ENCODE measurements at regions not wholly inside any gene's neighbourhood (a gene's known extent, or its start where the extent isn't known, plus 50 kb on each side); places are given as distances from the start of the nearest gene placed in this dataset.

- DNase-seq: no peak
- H3K4me1 ChIP-seq (ENCODE audit: insufficient read depth): peaks cover 10% of the 10 kb centered on the region
- no peaks in the 10 kb centered on the region for H3K9me3 ChIP-seq (ENCODE audit: low read depth)
- no peak overlapping the region for H2AFZ ChIP-seq
- H3K9ac ChIP-seq: no peak overlapping the region
- in situ Hi-C loops (cut with MboI): no loop called here
- H3K79me2 ChIP-seq (ENCODE audit: insufficient read depth): no peaks in the 10 kb centered on the region
- H3K4me2 ChIP-seq (ENCODE audit: unreplicated experiment): no peak overlapping the region
- no peak overlapping the region for H3K27ac ChIP-seq
- H3K4me3 ChIP-seq: no peak overlapping the region
- no peaks in the 10 kb centered on the region for H3K27me3 ChIP-seq (replicated peaks; ENCODE audit: insufficient read depth)
- WGBS, 2 experiments (ENCODE audit: low coverage in 1 of 2, low lambda C conversion rate in 2 of 2, missing lambda C conversion rate in 2 of 2): 97% methylated on average over 3 of the region's 3 CpGs
- 0 out of 2 replicates have a peak, but pooled peaks cover 5% of the 10 kb centered on the region for H3F3A ChIP-seq (ENCODE audit: insufficient read depth)
- no peaks in the 10 kb centered on the region for H3K9me2 ChIP-seq (ENCODE audit: insufficient read depth)
- TF ChIP-seq EZH2phosphoT487 (IDR thresholded peaks at IDR 0.05; ENCODE audit: insufficient read depth, low read depth) (no peak), EZH2 (IDR thresholded peaks at IDR 0.05; ENCODE audit: insufficient read depth, poor library complexity, severe bottlenecking) (no peak)
- H3K36me3 ChIP-seq (ENCODE audit: low read depth): no peaks in the 10 kb centered on the region
- H4K20me1 ChIP-seq (ENCODE audit: insufficient read depth): no peaks in the 10 kb centered on the region
Observed at GRCh38 chr1:55571767-55572166, 356.6 kb upstream of the USP24 start.

GRCh38 chr1:55569417-55569816 is 354.3 kb upstream of the USP24 start:
- H3K36me3 ChIP-seq (ENCODE audit: low read depth): no peaks in the 10 kb centered on the region
- H2AFZ ChIP-seq: no peak overlapping the region
- H3K27ac ChIP-seq: no peak overlapping the region
- TF ChIP-seq EZH2 (IDR thresholded peaks at IDR 0.05; ENCODE audit: insufficient read depth, poor library complexity, severe bottlenecking) (no peak), EZH2phosphoT487 (IDR thresholded peaks at IDR 0.05; ENCODE audit: insufficient read depth, low read depth) (no peak)
- H3K4me3 ChIP-seq: no peak overlapping the region
- no peak overlapping the region for H3K4me2 ChIP-seq (ENCODE audit: unreplicated experiment)
- in situ Hi-C loops (cut with MboI): no loop called here
- no peaks in the 10 kb centered on the region for H3K79me2 ChIP-seq (ENCODE audit: insufficient read depth)
- 83 to 91% methylated on average over 2 of the region's 2 CpGs for WGBS, 2 experiments (ENCODE audit: low coverage in 1 of 2, low lambda C conversion rate in 2 of 2, missing lambda C conversion rate in 2 of 2)
- no peaks in the 10 kb centered on the region for H3K9me3 ChIP-seq (ENCODE audit: low read depth)
- H3K9me2 ChIP-seq (ENCODE audit: insufficient read depth): no peaks in the 10 kb centered on the region
- 0 out of 2 replicates have a peak, but pooled peaks cover 5% of the 10 kb centered on the region for H3F3A ChIP-seq (ENCODE audit: insufficient read depth)
- peaks cover 10% of the 10 kb centered on the region for H3K4me1 ChIP-seq (ENCODE audit: insufficient read depth)
- no peak for DNase-seq
- no peaks in the 10 kb centered on the region for H3K27me3 ChIP-seq (replicated peaks; ENCODE audit: insufficient read depth)
- no peak overlapping the region for H3K9ac ChIP-seq
- no peaks in the 10 kb centered on the region for H4K20me1 ChIP-seq (ENCODE audit: insufficient read depth)

GRCh38 chr1:55568732-55569131 is 353.6 kb upstream of the USP24 start:
- Histone ChIP-seq H4K20me1 (ENCODE audit: insufficient read depth) (no peaks in the 10 kb centered on the region), H3K27me3 (replicated peaks; ENCODE audit: insufficient read depth) (no peaks in the 10 kb centered on the region)
- TF ChIP-seq EZH2phosphoT487 (IDR thresholded peaks at IDR 0.05; ENCODE audit: insufficient read depth, low read depth) (no peak), EZH2 (IDR thresholded peaks at IDR 0.05; ENCODE audit: insufficient read depth, poor library complexity, severe bottlenecking) (no peak)

GRCh38 chr1:55560266-55560665 is 345.1 kb upstream of the USP24 start:
- H3K36me3 ChIP-seq (ENCODE audit: low read depth): no peaks in the 10 kb centered on the region
- no peaks in the 10 kb centered on the region for H3K27me3 ChIP-seq (replicated peaks; ENCODE audit: insufficient read depth)
- 0 out of 2 replicates have a peak overlapping the region, but pooled peaks have one; percentile 16 for H2AFZ ChIP-seq
- no peak overlapping the region for H3K4me3 ChIP-seq
- no peaks in the 10 kb centered on the region for H3F3A ChIP-seq (ENCODE audit: insufficient read depth)
- TF ChIP-seq EZH2 (IDR thresholded peaks at IDR 0.05; ENCODE audit: insufficient read depth, poor library complexity, severe bottlenecking) (no peak), EZH2phosphoT487 (IDR thresholded peaks at IDR 0.05; ENCODE audit: insufficient read depth, low read depth) (no peak)
- no peak overlapping the region for H3K9ac ChIP-seq
- H4K20me1 ChIP-seq (ENCODE audit: insufficient read depth): no peaks in the 10 kb centered on the region
- 48 to 49% methylated on average over 1 of the region's 1 CpG for WGBS, 2 experiments (ENCODE audit: low coverage in 1 of 2, low lambda C conversion rate in 2 of 2, missing lambda C conversion rate in 2 of 2)
- in situ Hi-C loops (cut with MboI): no loop called here
- no peaks in the 10 kb centered on the region for H3K9me2 ChIP-seq (ENCODE audit: insufficient read depth)
- DNase-seq: no peak
- no peaks in the 10 kb centered on the region for H3K79me2 ChIP-seq (ENCODE audit: insufficient read depth)
- no peak overlapping the region for H3K4me2 ChIP-seq (ENCODE audit: unreplicated experiment)
- H3K9me3 ChIP-seq (ENCODE audit: low read depth): no peaks in the 10 kb centered on the region
- no peak overlapping the region for H3K27ac ChIP-seq
- peaks cover 10% of the 10 kb centered on the region for H3K4me1 ChIP-seq (ENCODE audit: insufficient read depth)

More at GRCh38 chr1:55568732-55569131, 353.6 kb upstream of the USP24 start:
- Histone ChIP-seq H3K79me2 (ENCODE audit: insufficient read depth) (no peaks in the 10 kb centered on the region), H3K9me3 (ENCODE audit: low read depth) (no peaks in the 10 kb centered on the region), H3F3A (ENCODE audit: insufficient read depth) (0 out of 2 replicates have a peak, but pooled peaks cover 4% of the 10 kb centered on the region), H3K9ac (no peak overlapping the region), H3K9me2 (ENCODE audit: insufficient read depth) (no peaks in the 10 kb centered on the region), H3K36me3 (ENCODE audit: low read depth) (no peaks in the 10 kb centered on the region), H3K4me3 (no peak overlapping the region), H3K27ac (no peak overlapping the region), H3K4me1 (ENCODE audit: insufficient read depth) (peaks cover 10% of the 10 kb centered on the region), H3K4me2 (ENCODE audit: unreplicated experiment) (no peak overlapping the region), H2AFZ (no peak overlapping the region)
- no peak for DNase-seq
- 92 to 94% methylated on average over 2 of the region's 2 CpGs for WGBS, 2 experiments (ENCODE audit: low coverage in 1 of 2, low lambda C conversion rate in 2 of 2, missing lambda C conversion rate in 2 of 2)
- in situ Hi-C loops (cut with MboI): no loop called here

- Histone ChIP-seq H3K4me3 (no peak overlapping the region), H3K9me3 (ENCODE audit: low read depth) (no peaks in the 10 kb centered on the region), H2AFZ (0 out of 2 replicates have a peak overlapping the region, but pooled peaks have one; percentile 16), H3K4me1 (ENCODE audit: insufficient read depth) (peaks cover 10% of the 10 kb centered on the region), H3K36me3 (ENCODE audit: low read depth) (no peaks in the 10 kb centered on the region), H3K79me2 (ENCODE audit: insufficient read depth) (no peaks in the 10 kb centered on the region), H4K20me1 (ENCODE audit: insufficient read depth) (no peaks in the 10 kb centered on the region), H3K4me2 (ENCODE audit: unreplicated experiment) (no peak overlapping the region), H3K27ac (no peak overlapping the region), H3K9ac (no peak overlapping the region), H3K9me2 (ENCODE audit: insufficient read depth) (no peaks in the 10 kb centered on the region), H3K27me3 (replicated peaks; ENCODE audit: insufficient read depth) (no peaks in the 10 kb centered on the region), H3F3A (ENCODE audit: insufficient read depth) (no peaks in the 10 kb centered on the region)
- in situ Hi-C loops (cut with MboI): no loop called here
- WGBS, 2 experiments (ENCODE audit: low coverage in 1 of 2, low lambda C conversion rate in 2 of 2, missing lambda C conversion rate in 2 of 2): 27 to 28% methylated on average over 6 of the region's 6 CpGs
- peak; percentile 33 for DNase-seq
- TF ChIP-seq EZH2phosphoT487 (IDR thresholded peaks at IDR 0.05; ENCODE audit: insufficient read depth, low read depth) (no peak), EZH2 (IDR thresholded peaks at IDR 0.05; ENCODE audit: insufficient read depth, poor library complexity, severe bottlenecking) (no peak)
Observed at GRCh38 chr1:55559842-55560241, 344.7 kb upstream of the USP24 start.
